Mucosa of descending colon (tissue), 3 donors: ENCODE measurements at regions not wholly inside any gene's neighbourhood (a gene's known extent, or its start where the extent isn't known, plus 50 kb on each side); places are given as distances from the start of the nearest gene placed in this dataset.

Experiments used
- ATAC-seq: fragments of 200-7000 bp; cut with Tn5 transposase; one replicate; pipeline ENCODE4 v1.9.1; 2020; ENCODE audit warnings: mild to moderate bottlenecking, moderate library complexity
- DNase-seq, 3 donors: peaks; one replicate each; pipeline ENCODE4 v3.0.0-alpha.2; 2020
- H3K36me3 ChIP-seq: fragments of 200-600 bp; one replicate; pipeline ENCODE4 v1.8.0; 2021; ENCODE audit warnings: low read depth, mild to moderate bottlenecking
- H3K4me1 ChIP-seq: fragments of 200-600 bp; one replicate; pipeline ENCODE4 v1.8.0; 2021; ENCODE audit warnings: low read depth, mild to moderate bottlenecking
- H3K4me3 ChIP-seq: fragments of 200-600 bp; one replicate; pipeline ENCODE4 v1.8.0; 2021; ENCODE audit warnings: mild to moderate bottlenecking
- H3K9me3 ChIP-seq: fragments of 200-600 bp; one replicate; pipeline ENCODE4 v1.8.0; 2021; ENCODE audit warnings: mild to moderate bottlenecking
- CTCF ChIP-seq: fragments of 200-600 bp; IDR thresholded peaks from one replicate; pipeline ENCODE4 v1.8.0; 2022; ENCODE audit warnings: antibody characterized with exemption, mild to moderate bottlenecking
- intact Hi-C, 2 donors: fragments of 100-400 bp; cut with DNase I in 1 of 2; cut with micrococcal nuclease in 1 of 2; formaldehyde crosslinking; loops; one replicate each; pipeline versions ENCODE4 v1.11.0 to v1.11.1; 2022; cut with DNase I, micrococcal nuclease
- donor health status: DM: no; HTN: no; CAD: no; lungs with moderate emphysema.
- donor health status: DM: no; HTN: no; CAD: no.
- donor health status: DM: no; HTN: yes; CAD: no.

GRCh38 chr1:83770319-83770661 lies 228.6 kb downstream of the TTLL7 start:
- intact Hi-C loops: no loop called here
- DNase-seq (no peak), ATAC-seq (no peak)
- TF ChIP-seq CTCF: no peak
- H3K9me3 ChIP-seq: no peaks in the 10 kb centered on the region
- no peaks in the 10 kb centered on the region for H3K36me3 ChIP-seq
- H3K4me1 ChIP-seq: no peaks in the 10 kb centered on the region
- H3K4me3 ChIP-seq: no peak overlapping the region

GRCh38 chr1:83769594-83770318 lies 229.2 kb downstream of the TTLL7 start:
- no peak for DNase-seq
- TF ChIP-seq CTCF: no peak

GRCh38 chr1:83769072-83769471 lies 229.9 kb downstream of the TTLL7 start:
- intact Hi-C loops: no loop called here
- Histone ChIP-seq H3K36me3 (no peaks in the 10 kb centered on the region), H3K4me3 (no peak overlapping the region), H3K9me3 (no peaks in the 10 kb centered on the region), H3K4me1 (no peaks in the 10 kb centered on the region)
- TF ChIP-seq CTCF: no peak
- ATAC-seq: no peak
- no peak for DNase-seq

More at GRCh38 chr1:83769594-83770318, 229.2 kb downstream of the TTLL7 start:
- no peak for ATAC-seq
- H3K4me3 ChIP-seq: no peak overlapping the region
- H3K9me3 ChIP-seq: no peaks in the 10 kb centered on the region
- H3K4me1 ChIP-seq: no peaks in the 10 kb centered on the region
- intact Hi-C loops: no loop called here
- H3K36me3 ChIP-seq: no peaks in the 10 kb centered on the region

- intact Hi-C loops: no loop called here
- Histone ChIP-seq H3K4me3 (no peak overlapping the region), H3K9me3 (no peaks in the 10 kb centered on the region), H3K36me3 (no peaks in the 10 kb centered on the region), H3K4me1 (no peaks in the 10 kb centered on the region)
- TF ChIP-seq CTCF: no peak
- ATAC-seq (no peak), DNase-seq (no peak)
These were observed 232.7 kb downstream of the TTLL7 start for GRCh38 chr1:83766241-83766691.

- no peak overlapping the region for H3K4me3 ChIP-seq
- no peak for ATAC-seq
- H3K36me3 ChIP-seq: no peaks in the 10 kb centered on the region
- DNase-seq: no peak
- TF ChIP-seq CTCF: no peak
- H3K9me3 ChIP-seq: no peaks in the 10 kb centered on the region
- intact Hi-C loops: no loop called here
- H3K4me1 ChIP-seq: no peaks in the 10 kb centered on the region
These were observed 233.8 kb downstream of the TTLL7 start for GRCh38 chr1:83765125-83765524.

GRCh38 chr1:83764209-83764608 lies 234.7 kb downstream of the TTLL7 start:
- TF ChIP-seq CTCF: no peak
- intact Hi-C loops: no loop called here
- Histone ChIP-seq H3K9me3 (no peaks in the 10 kb centered on the region), H3K4me3 (no peak overlapping the region), H3K4me1 (no peaks in the 10 kb centered on the region), H3K36me3 (no peaks in the 10 kb centered on the region)
- no peak for ATAC-seq
- no peak for DNase-seq
